ENCODE measurements at regions not wholly inside any gene's neighbourhood (a gene's known extent, or its start where the extent isn't known, plus 50 kb on each side); places are given as distances from the start of the nearest gene placed in this dataset.
A peak's percentile ranks its signal among the peaks of the same experiment; 100 is the strongest.

DNA sequence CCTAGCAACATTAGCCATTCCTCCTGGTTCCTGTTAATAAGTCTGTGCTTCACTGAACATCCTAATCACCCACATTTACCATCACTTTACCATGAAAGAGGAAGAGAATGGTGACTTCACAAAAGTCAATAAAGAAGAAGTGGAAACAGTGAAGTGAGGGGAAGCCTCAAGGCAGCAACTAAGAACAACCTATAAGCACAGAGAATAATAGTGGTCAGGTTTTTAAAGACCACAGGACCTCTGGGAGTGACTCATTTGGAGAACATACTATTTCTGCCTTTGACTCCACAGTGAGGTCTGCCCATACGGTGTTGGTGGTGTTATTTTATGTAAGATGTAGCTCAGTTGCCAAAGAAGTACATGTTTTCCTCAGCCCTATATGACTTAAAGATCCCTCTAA lies 86.0 kb upstream of the TET2 start:
- ChIA-PET POLR2A (ENCODE audit: low non-redundant PET) (no interaction called here), CTCF (no interaction called here)
- H3K27ac ChIP-seq, result no peak overlapping the region
- DNase-seq (ENCODE audit: low spot score), result no peak
- TF ChIP-seq, protein P1, sequence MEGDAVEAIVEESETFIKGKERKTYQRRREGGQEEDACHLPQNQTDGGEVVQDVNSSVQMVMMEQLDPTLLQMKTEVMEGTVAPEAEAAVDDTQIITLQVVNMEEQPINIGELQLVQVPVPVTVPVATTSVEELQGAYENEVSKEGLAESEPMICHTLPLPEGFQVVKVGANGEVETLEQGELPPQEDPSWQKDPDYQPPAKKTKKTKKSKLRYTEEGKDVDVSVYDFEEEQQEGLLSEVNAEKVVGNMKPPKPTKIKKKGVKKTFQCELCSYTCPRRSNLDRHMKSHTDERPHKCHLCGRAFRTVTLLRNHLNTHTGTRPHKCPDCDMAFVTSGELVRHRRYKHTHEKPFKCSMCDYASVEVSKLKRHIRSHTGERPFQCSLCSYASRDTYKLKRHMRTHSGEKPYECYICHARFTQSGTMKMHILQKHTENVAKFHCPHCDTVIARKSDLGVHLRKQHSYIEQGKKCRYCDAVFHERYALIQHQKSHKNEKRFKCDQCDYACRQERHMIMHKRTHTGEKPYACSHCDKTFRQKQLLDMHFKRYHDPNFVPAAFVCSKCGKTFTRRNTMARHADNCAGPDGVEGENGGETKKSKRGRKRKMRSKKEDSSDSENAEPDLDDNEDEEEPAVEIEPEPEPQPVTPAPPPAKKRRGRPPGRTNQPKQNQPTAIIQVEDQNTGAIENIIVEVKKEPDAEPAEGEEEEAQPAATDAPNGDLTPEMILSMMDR (conservative IDR thresholded peaks at IDR 0.05; ENCODE audit: low read depth), result no peak

DNA sequence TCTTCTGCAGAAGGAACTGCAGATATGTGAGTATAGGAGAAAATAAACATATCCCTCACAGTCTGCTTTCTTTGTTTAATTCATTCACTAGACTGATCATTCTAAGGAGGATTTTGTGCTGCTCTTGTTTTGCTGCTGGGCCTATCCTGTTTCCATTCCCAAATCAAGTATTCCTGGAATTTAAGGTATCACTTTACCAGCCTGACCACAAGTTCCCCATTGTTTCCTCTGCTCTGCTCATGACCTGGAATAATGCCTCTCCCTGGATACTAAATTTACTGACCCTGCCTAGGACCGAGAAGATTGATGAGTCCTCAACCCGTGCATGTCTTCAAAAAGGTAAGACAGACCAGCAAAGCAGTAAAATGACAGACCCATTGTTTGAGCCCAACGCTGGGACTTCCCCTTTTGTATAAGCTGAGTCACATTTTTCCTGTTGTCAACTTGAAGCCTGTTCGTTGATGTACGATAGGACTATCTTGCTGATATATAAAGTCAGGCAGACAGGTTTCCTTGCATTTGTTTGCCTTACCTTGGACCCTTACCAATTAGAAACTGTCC lies 85.5 kb upstream of the TET2 start:
- TF ChIP-seq, protein P1 (conservative IDR thresholded peaks at IDR 0.05; ENCODE audit: low read depth), result no peak
- DNase-seq (ENCODE audit: low spot score), result peak; percentile 46
- CTCF ChIA-PET, result interaction anchor here (0.6 kb wide), 1 partner anchor 48 kb away, joined by 3 read pairs; no protein-coding TSS in a partner anchor
- POLR2A ChIA-PET (ENCODE audit: low non-redundant PET), result no interaction called here
- no peak overlapping the region for H3K27ac ChIP-seq

DNA sequence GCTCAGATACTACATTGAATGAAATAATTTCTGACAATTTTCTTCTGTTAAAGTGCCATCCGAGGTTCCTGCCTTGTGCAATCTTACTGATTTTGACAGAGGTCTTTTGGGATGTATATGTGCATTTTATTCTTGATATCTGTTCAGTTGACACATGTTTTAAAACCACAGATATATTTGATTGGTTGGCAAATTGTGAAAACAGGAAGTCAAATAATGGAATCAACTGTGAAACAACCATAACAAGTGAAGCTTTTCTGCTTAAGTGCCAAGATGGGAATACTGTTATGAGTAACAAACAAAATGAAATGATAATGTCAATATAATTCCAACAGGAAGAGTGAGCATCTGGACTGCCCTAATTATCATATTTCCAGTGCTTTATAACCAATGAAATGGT lies 84.9 kb upstream of the TET2 start:
- CTCF ChIA-PET, result interaction anchor here (0.6 kb wide), 2 partner anchors 48 to 116 kb away, joined by 3 to 4 read pairs; no protein-coding TSS in a partner anchor

DNA sequence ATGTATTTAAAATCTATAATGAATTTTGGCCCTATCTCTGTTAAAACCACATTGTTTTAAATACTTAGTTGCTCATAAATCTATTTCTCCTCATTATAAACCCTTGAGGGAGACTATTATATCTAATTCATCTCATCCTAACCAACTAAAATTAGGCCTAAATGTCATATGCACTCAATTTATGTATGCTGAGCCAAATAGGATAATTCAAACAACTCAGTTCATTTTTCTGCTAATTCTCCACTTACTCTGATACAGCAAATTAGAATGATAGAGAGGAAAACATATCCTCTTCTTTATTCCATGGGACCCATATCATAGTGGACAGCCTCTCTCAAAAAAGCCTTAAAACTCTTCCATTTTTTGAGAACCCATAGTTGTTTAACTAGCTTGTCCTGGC lies 80.3 kb upstream of the TET2 start:
- no peak for DNase-seq (ENCODE audit: low spot score)
- no peak overlapping the region for H3K27ac ChIP-seq
- ChIA-PET CTCF (interaction anchor here (0.6 kb wide), 1 partner anchor 121 kb away, joined by 3 read pairs; no protein-coding TSS in a partner anchor), POLR2A (ENCODE audit: low non-redundant PET) (no interaction called here)
- TF ChIP-seq, protein P1 (conservative IDR thresholded peaks at IDR 0.05; ENCODE audit: low read depth), result no peak

More for the DNA sequence above, 84.9 kb upstream of the TET2 start:
- POLR2A ChIA-PET (ENCODE audit: low non-redundant PET), result no interaction called here
- no peak overlapping the region for H3K27ac ChIP-seq
- no peak for DNase-seq (ENCODE audit: low spot score)
- TF ChIP-seq, protein P1 (conservative IDR thresholded peaks at IDR 0.05; ENCODE audit: low read depth), result no peak

DNA sequence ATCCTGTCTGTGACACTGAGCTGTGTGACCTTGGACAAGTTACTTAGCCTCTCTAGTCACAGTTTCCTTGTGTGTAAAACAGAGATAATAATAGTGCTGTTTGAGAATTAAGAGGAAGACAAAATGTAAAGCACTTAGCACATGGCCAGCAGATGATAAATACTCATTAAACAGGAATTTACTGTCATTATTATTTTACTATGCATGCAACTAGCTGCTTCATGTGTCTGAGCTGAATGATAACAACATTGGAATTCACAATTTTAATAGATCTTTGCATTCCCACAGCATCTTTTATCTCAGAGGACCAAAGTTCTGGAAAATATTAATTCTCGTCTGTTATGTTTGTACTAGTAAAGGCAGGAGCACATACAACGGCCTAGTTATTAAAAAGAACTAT lies 79.2 kb upstream of the TET2 start:
- H3K27ac ChIP-seq, result no peak overlapping the region
- CTCF ChIA-PET, result no interaction called here
- no peak for DNase-seq (ENCODE audit: low spot score)
- TF ChIP-seq, protein P1 (conservative IDR thresholded peaks at IDR 0.05; ENCODE audit: low read depth), result no peak
- POLR2A ChIA-PET (ENCODE audit: low non-redundant PET), result interaction anchor here (0.6 kb wide), 1 partner anchor 21 kb away, joined by 3 read pairs; no protein-coding TSS in a partner anchor

DNA sequence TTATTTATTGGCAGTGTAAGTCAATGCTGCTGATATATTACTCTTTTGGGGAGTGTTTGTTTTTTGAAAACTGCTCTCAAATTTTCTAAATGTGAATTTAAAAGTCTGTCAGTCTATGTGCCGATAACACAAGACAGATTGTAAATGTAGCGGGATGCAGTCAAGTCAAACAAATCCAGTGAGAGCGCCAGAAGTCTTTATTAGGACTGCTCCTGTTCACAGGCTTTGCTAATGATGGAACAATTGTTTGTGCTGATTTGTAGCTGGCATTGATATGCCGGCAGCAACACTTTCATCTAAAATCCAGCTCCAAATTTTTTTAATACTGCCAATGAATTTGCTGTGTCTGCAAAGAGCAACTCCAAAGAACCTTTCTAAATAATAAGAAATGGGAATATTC lies 78.7 kb upstream of the TET2 start:
- H3K27ac ChIP-seq, result no peak overlapping the region
- DNase-seq (ENCODE audit: low spot score), result no peak
- POLR2A ChIA-PET (ENCODE audit: low non-redundant PET), result interaction anchor here (0.6 kb wide), 1 partner anchor 20 kb away, joined by 3 read pairs; no protein-coding TSS in a partner anchor
- CTCF ChIA-PET, result interaction anchor here (0.6 kb wide), 1 partner anchor 216 kb away, joined by 5 read pairs; no protein-coding TSS in a partner anchor
- TF ChIP-seq, protein P1 (conservative IDR thresholded peaks at IDR 0.05; ENCODE audit: low read depth), result no peak

Data from RWPE1 (cell line).